SIG-M5 treated with dmso at 0.1 percent for 504 hours (cell line): ENCODE measurements at regions not wholly inside any gene's neighbourhood (a gene's known extent, or its start where the extent isn't known, plus 50 kb on each side); places are given as distances from the start of the nearest gene placed in this dataset.

Experiments used
- DNase-seq: peaks from one replicate; lab custom pipeline; 2025; ENCODE audit not compliant: unreplicated experiment; lab: John Stamatoyannopoulos, UW

DNA sequence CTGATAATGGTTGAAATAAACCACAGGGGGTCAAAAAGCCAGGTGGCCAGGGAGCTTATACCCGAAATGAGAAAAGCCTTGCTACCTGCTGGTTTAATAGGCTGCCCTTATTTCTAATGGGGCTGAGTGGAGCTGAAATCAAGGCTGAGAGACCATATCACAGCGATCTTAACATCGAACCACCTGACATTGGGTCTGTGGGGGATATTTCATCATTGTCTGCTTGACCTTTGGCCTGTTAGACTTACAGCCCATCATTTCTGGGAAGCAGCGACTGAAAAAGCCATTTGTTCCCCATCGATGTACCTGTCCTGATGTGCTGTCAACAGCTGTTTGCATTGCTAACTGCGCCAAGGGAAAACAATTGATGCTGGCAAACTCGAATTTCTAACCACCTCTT lies 199.7 kb upstream of the SLC14A2 start:
- no peak for DNase-seq

DNA sequence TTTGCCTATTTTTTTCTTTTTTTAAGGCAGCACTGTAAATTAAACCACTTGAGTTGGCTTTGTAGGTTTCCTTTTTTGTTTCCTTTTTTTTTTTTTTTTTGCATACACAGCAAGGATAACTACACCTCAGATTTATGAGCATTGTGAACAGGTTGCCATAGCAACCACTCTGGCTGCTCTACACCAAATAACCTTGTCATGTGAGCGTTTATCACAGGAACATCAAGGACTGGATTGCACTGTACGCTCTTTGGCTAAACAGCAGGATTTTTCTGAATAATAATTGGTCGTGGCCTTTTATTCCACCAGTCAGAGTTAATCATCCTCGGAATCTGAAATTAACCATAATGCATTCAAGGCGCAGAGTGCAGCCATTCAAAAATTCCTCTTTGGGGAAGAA lies 199.1 kb upstream of the SLC14A2 start:
- no peak for DNase-seq

GRCh38 chr18:45417392-45417791 lies 197.9 kb upstream of the SLC14A2 start:
- DNase-seq = no peak

DNA sequence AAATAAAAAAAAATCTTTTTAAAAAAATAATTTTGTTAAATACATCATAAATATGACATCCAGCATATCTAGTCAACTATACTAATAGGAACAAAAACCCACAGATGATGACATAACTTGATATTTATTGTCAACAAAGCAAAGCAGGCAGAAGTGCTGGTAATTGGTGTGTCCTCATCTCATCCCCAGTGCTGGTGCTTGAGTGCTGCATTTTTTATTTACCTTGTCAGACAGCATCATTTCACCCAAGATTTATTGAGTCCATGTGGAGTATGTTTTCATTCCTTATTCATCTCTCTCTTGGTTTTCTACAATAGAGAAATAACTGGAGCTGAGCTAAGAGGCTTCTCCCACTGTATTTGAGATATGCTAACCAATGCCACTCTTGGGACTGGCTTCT lies 191.6 kb upstream of the SLC14A2 start:
- DNase-seq = no peak

DNA sequence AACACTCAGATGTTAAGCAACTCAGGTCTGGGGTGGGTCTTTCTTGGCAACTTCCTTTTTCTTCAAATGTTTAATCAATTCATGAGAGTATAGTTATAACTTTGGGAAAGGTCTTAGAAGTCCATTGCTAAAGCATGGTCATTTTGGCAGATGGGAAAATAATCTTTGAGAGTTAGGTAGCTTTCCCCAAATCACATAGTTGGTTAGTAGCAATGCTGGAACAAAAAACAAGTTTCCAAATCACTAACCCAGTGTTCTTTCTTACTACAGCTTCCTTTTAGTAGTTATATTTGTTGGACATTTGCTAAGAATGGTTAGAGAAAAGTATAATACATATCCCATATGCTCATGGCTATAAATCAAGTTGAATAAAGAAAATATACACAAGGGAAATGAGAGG lies 185.2 kb upstream of the SLC14A2 start:
- DNase-seq = no peak

DNA sequence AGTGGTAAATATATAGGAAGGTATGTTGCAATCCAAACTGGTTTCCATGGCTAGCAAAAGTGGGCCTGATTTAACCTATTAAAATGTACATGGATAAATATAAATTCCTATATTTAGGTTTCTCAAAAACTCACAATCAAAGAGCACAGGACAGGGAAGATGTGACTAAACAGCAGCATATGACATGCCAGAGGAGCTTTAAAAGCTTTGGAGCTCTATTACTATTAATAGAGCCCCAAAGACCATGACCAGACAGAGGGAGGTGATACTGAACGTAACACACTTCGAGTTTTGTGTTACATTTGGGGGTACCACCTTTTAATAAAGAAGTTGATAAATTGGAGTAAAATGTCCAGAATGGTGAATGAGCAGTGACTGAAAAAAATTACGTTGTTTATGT lies 179.5 kb upstream of the SLC14A2 start:
- DNase-seq = no peak

DNA sequence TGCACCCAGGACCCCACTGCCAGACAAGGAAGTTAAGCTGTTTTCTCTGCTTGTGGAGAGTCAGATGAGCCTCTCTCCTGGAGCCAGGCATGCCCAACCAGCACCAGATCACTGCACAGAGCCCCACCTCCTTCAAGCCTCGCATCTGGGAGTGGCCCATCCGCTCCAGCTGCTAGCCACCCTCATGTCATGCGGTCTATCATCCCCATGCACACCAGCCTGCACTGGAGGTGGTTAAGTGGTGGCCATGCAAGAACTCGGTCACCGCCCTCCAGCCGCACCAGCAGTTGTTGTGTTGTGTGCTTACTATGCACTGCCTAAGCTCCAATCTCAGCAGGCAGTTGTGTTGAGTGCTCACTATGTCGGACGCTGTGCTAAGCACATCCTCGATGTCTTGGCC lies 177.9 kb upstream of the SLC14A2 start:
- no peak for DNase-seq

GRCh38 chr18:45439851-45440645 lies 175.2 kb upstream of the SLC14A2 start:
- DNase-seq = no peak

DNA sequence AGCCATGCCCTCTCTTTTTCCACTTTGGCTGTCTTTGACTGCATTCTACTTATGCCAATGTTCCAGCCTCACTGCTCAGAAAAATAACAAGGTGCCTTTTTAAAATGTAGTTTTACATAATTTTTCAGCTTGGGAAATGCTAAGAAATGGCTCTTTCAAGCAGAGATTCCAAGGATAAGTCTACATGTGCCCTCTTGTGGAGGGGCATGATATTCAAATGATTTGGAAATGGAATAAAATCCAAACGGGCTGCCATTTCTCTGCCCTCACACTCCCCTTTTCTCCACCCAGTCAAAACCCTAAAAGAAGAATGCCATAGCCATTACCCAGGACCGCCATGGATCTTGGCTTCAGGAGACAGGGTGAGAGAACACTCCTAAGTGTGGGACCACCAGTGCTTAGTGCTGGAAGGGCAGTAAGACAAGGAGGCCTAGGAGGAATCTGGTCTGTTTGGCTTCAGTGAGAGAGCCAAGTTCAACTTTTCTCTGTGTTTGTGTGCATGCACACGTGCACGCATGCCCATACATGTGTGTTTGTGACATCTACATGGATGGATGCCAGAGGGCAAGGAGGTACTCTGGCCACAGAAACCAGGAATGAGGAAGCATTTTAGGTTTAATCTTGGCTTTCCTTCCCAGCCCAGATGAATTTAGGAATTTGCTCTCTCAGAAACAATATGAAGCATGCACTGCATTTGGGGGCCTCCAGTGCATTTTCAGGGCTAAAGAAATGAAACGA lies 174.0 kb upstream of the SLC14A2 start:
- DNase-seq = no peak

DNA sequence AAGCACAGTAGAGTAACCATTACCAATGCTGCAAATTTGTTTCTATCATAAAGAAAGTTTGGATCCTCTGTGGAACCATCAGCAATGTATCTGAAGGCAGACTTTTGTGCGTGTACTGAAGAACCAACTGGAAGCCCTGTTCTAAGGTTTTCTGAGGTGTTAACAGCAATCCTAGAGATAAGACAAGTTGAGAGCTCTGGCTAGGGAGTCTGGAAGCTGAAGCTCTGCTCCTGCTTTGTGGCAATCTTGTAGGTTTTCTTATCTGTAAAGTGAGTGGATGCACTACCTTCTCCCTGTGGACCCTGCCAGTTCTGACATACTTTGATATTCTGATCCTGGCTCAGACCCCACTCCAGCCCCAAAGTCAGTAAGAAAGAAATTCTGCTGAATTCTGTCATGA lies 171.2 kb upstream of the SLC14A2 start:
- DNase-seq = no peak

DNA sequence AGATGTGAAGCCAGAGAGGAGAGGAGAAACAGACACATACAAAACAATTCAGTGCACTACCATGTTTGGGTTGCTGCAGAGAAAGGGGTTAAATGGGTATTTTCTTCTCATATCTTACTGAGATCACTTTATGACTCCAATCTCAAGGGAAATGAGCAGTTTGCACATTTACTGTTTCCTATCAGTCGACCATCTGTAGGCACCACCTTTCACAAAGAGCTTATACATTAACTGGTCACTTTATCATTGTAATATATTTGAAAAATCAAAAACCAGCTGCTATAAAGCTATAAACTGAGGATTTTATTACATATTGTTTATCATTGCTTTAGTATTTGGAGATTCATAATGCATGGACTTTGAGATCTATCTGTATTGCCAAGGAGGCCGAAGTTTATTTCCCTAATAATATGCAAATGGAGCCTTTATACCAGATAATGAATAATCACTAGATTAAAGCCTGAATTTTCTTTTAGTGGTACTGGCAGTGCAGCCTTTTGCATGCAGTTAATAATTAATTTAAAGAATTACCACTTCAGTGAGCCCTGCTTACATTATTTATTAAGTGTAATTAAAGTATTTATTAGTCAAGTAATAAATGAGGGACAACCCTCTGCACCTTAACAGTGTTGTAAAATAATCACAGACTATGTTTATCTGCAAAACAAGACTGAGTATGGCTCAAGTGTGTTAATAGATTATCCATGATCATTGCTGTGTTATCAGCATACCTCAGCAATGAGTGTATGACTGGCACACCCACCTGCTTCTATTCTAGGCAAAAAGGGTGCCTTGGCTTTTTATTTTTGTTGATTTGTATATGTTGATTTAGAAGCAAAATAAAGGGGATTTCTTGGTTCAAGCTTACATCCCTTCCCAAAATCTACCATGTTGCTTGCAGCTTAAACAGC lies 167.7 kb upstream of the SLC14A2 start:
- no peak for DNase-seq

DNA sequence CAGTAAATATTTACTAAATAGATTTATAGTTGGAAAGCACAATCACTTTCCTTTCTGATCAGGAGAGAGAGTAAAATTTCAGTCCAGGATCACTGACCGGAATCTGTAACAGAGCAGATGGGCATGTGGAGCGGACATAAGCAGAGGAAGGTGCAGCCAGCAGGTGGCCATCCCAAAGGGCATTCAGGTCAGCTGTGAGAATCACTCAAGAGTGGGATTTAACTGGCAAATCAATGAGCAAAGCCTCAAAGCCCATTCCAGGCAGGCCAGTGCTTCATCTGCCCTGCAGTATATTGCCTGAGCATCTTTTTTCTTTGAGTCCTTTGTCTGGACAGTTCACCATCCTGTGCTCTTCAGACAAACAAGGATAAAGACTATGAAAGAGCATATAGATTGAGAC lies 166.4 kb upstream of the SLC14A2 start:
- DNase-seq = no peak

DNA sequence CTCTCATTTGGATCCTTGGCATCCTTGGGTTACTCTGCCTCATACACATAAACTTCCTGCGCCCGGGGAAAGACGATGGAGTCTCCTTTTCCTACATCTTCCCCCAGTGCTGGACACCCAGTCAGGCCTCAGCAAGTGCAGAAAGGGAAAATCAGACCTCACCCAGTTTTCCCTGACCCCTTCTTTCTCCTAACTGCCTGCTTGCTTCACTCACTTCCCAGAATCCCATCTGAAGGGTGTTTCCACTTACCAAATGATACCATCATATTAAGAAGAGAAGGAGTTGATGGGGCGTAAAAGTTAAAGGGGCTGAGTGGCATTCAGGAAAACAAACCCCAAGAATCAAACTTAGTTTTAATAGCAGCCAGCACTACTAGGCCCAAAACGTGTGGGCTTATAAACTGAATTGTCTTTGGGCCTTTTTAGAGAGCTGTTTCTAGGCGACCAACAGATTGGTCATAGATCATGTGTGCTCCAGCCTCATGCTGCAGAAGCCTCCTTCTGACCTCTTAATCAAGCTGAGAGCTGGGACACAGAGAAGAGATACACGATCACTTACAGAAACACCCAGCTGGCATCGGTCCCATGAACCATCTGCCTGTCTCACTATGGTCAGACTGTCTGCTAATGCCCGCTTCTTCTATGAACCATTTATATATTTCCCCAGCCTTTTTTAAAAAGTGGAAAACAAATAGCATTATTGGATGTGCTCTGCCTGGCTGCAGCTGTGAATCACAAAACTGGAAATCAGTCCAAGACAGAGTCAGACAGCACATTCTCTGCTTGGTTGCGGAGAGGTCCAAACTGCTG lies 165.7 kb upstream of the SLC14A2 start:
- DNase-seq = no peak

GRCh38 chr18:45456090-45457021 lies 158.9 kb upstream of the SLC14A2 start:
- DNase-seq = peak; percentile 32

DNA sequence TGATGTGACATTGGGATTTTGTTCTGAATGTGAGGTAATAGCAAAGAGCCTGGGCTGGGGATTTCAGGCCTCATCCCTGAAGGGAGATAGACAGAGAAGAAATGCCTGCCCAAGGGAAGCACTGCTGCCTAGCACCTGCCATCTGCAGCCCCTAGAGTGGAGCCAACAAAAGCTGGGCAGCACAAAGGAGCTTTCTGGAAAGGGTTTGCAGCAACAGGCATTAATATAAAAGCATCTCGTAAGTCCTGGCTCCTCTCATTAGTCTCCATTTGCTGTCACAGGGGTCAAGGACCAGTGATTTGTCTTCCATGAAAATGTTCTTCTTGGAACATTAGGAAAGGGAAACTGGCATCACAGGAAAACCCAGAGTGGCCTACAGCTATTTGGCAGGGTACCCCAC lies 157.2 kb upstream of the SLC14A2 start:
- DNase-seq = no peak

GRCh38 chr18:45462179-45462578 lies 153.1 kb upstream of the SLC14A2 start:
- DNase-seq = no peak

DNA sequence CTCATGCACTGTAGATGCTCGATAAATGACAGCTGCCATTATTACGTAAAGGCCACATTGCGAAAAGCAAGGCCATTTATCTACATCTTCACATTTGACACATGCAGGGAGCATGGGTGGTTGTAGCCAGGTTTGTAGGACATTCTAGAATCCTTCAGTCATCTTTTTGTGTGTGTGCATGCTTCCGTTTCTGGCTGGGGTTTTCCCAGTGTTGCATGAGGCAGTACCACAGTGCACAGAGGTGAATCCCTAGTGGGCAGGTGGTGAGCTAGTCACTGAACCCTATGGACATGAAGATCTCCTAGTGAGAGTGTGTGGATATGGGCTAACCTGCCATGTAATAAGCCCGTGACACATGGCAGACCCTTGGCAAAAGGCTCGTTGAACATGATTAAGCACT lies 151.8 kb upstream of the SLC14A2 start:
- DNase-seq = no peak

DNA sequence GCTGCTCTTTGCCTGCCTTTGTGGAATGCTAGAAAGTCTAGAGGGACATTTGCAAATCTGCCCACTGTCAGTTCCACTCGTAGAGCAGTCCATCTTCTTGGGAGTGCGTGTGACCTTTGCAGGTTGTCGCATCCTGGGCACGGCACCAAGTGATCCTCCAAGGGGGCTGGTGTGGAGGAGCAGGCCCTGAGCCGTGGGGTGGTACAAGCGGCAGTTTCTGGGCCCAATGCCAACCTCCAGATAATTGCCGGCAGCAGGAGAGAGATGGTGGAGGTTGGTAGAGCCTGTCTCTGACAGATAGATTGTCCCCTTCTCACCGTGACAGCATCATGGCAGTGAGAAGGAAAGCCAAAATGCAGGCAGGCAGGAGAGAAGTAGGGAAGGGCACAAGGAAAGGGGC lies 150.7 kb upstream of the SLC14A2 start:
- DNase-seq = no peak

GRCh38 chr18:45467293-45467692 lies 148.0 kb upstream of the SLC14A2 start:
- no peak for DNase-seq

GRCh38 chr18:45467945-45468344 lies 147.3 kb upstream of the SLC14A2 start:
- no peak for DNase-seq
